OCI-LY7 (cell line): ENCODE measurements at regions not wholly inside any gene's neighbourhood (a gene's known extent, or its start where the extent isn't known, plus 50 kb on each side); places are given as distances from the start of the nearest gene placed in this dataset.

Source experiments
- BruUV-seq: library from RNA; stranded (reverse); fragments of 400-500 nt; replicated peaks from 2 replicates; lab custom pipeline; 2021; lab: Mats Ljungman, UMichigan
- CTCF ChIA-PET: fragments of 300-600 bp; sonication (Branson Sonifier 250); formaldehyde crosslinking; loops from one replicate; lab custom pipeline; 2022; ENCODE audit warnings: antibody characterized with exemption; ENCODE audit not compliant: unreplicated experiment; lab: Charles Lee
- POLR2A ChIA-PET: fragments of 300-600 bp; sonication (Branson Sonifier 250); formaldehyde crosslinking; loops from one replicate; lab custom pipeline; 2022; ENCODE audit warnings: antibody characterized with exemption; lab: Charles Lee
- DNase-seq: peaks from one replicate; pipeline ENCODE4 v3.0.0-alpha.2; 2015; ENCODE audit warnings: low spot score
- H2AFZ ChIP-seq: fragments of 200-600 bp; sonication (generic), shearing (Covaris generic); 2 replicates; pipeline ENCODE4 v1.6.1; 2014; ENCODE audit warnings: mild to moderate bottlenecking, antibody characterized with exemption, low read length, moderate library complexity
- H3K27ac ChIP-seq: fragments of 200-600 bp; sonication (generic); 2 replicates; pipeline ENCODE4 v1.5.1; 2014; ENCODE audit warnings: mixed run types, low read depth, mild to moderate bottlenecking, moderate library complexity, low read length, inconsistent platforms; ENCODE audit not compliant: poor library complexity, severe bottlenecking
- H3K36me3 ChIP-seq: fragments of 200-600 bp; sonication (generic); 2 replicates; pipeline ENCODE4 v1.6.1; 2014; ENCODE audit warnings: mild to moderate bottlenecking, antibody characterized with exemption, low read length, moderate library complexity, mixed read lengths; ENCODE audit not compliant: insufficient read depth
- H3K4me1 ChIP-seq: fragments of 200-600 bp; sonication (generic); 2 replicates; pipeline ENCODE4 v1.5.1; 2014; ENCODE audit warnings: mild to moderate bottlenecking, low read length; ENCODE audit not compliant: insufficient read depth, poor library complexity, severe bottlenecking
- H3K4me2 ChIP-seq: fragments of 200-600 bp; sonication (generic); 2 replicates; pipeline ENCODE4 v1.6.1; 2014; ENCODE audit warnings: mild to moderate bottlenecking, low read length
- H3K4me3 ChIP-seq: fragments of 200-600 bp; sonication (generic); 2 replicates; pipeline ENCODE4 v1.5.1; 2014; ENCODE audit warnings: mild to moderate bottlenecking, low read depth, low read length; ENCODE audit not compliant: poor library complexity, severe bottlenecking
- H3K79me2 ChIP-seq: fragments of 200-600 bp; sonication (generic); 2 replicates; pipeline ENCODE4 v1.6.1; 2016; ENCODE audit warnings: low read depth, mild to moderate bottlenecking, low read length, moderate library complexity, mixed read lengths; ENCODE audit not compliant: insufficient read depth
- H3K9me2 ChIP-seq: fragments of 200-600 bp; sonication (generic); 2 replicates; pipeline ENCODE4 v1.6.1; 2016; ENCODE audit warnings: mild to moderate bottlenecking, low read length, mixed read lengths; ENCODE audit not compliant: insufficient read depth
- H3K9me3 ChIP-seq: fragments of 200-600 bp; sonication (generic); 2 replicates; pipeline ENCODE4 v1.6.1; 2014; ENCODE audit warnings: mild to moderate bottlenecking, mixed run types, low read length, mixed read lengths
- H4K20me1 ChIP-seq: fragments of 200-600 bp; sonication (generic); 2 replicates; pipeline ENCODE4 v1.6.1; 2014; ENCODE audit warnings: mild to moderate bottlenecking, antibody characterized with exemption, low read length, moderate library complexity, mixed read lengths; ENCODE audit not compliant: insufficient read depth
- EZH2phosphoT487 ChIP-seq: fragments of 200-600 bp; sonication (generic); IDR thresholded peaks from 2 replicates; pipeline ENCODE4 v1.6.1; 2018; ENCODE audit warnings: low read depth, borderline replicate concordance, mild to moderate bottlenecking, mixed run types, antibody characterized with exemption, low read length, moderate library complexity, mixed read lengths
- intact Hi-C: fragments of 100-400 bp; cut with micrococcal nuclease; formaldehyde crosslinking; loops from one replicate; pipeline ENCODE4 v1.10.0; 2022; ENCODE audit not compliant: unreplicated experiment
- TF ChIP-seq, protein P1 (sequence below): fragments of 200-600 bp; sonication (generic); conservative IDR thresholded peaks from 2 replicates; pipeline ENCODE4 v1.5.1; 2014; ENCODE audit warnings: mild to moderate bottlenecking, antibody characterized with exemption, low read length, moderate library complexity, mixed read lengths

GRCh38 chr1:83694449-83694848 is 304.5 kb downstream of the TTLL7 start:
- POLR2A ChIA-PET = interaction anchor here (0.5 to 0.6 kb wide), 2 partner anchors 47 to 117 kb away, joined by 3 read pairs; no protein-coding TSS in a partner anchor
- peak overlapping the region; percentile 100 for H2AFZ ChIP-seq
- no TSS peak for BruUV-seq

DNA sequence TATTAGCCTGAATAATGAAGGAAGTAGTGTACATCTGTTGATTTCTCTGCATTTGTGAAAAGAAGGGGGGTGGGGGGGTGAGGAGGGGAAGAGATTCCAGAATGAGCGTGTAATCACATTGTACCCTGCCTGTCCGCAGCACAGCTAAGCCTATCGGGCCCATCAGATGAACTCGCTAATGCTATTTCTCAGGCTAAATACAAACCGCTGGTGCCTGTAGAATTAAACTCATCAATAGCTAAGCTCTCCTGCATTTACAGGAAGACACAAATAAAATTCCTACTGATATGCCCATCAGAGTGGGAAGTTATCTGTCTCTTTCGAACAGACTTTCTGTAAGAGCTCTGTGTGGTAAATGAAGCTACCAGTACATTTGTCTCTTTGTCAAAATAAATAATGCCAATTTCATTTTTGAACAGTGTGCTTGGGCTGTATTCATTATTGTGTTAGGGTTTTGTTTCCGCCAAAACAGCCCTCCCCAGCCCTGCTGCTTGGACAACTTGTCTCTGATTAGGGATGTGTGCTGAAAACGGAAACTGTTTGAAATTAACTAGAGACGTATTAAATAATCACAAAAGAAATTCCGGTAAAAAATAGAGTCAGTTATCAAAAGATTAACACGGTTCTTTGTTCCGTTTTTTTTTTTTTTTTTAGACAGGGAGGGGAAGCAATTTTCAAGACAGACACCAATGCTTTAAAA is 305.4 kb downstream of the TTLL7 start:
- H3K36me3 ChIP-seq = no peaks in the 10 kb centered on the region
- intact Hi-C loops = no loop called here
- H3K4me3 ChIP-seq = peak overlapping the region; percentile 50
- peak; percentile 20 for DNase-seq
- H3K27ac ChIP-seq = peak overlapping the region; percentile 21
- peak overlapping the region; percentile 100 for H2AFZ ChIP-seq
- no peaks in the 10 kb centered on the region for H4K20me1 ChIP-seq
- H3K4me2 ChIP-seq = peak overlapping the region; percentile 80
- ChIA-PET CTCF (no interaction called here), POLR2A (interaction anchor here (0.6 to 1.0 kb wide), 5 partner anchors 12 to 70 kb away, joined by 3 to 4 read pairs (median 4); no protein-coding TSS in a partner anchor)
- peaks cover 35% of the 10 kb centered on the region for H3K4me1 ChIP-seq
- H3K9me3 ChIP-seq = no peaks in the 10 kb centered on the region
- no TSS peak for BruUV-seq
- H3K79me2 ChIP-seq = no peaks in the 10 kb centered on the region
- H3K9me2 ChIP-seq = no peaks in the 10 kb centered on the region
- TF ChIP-seq, protein P1, sequence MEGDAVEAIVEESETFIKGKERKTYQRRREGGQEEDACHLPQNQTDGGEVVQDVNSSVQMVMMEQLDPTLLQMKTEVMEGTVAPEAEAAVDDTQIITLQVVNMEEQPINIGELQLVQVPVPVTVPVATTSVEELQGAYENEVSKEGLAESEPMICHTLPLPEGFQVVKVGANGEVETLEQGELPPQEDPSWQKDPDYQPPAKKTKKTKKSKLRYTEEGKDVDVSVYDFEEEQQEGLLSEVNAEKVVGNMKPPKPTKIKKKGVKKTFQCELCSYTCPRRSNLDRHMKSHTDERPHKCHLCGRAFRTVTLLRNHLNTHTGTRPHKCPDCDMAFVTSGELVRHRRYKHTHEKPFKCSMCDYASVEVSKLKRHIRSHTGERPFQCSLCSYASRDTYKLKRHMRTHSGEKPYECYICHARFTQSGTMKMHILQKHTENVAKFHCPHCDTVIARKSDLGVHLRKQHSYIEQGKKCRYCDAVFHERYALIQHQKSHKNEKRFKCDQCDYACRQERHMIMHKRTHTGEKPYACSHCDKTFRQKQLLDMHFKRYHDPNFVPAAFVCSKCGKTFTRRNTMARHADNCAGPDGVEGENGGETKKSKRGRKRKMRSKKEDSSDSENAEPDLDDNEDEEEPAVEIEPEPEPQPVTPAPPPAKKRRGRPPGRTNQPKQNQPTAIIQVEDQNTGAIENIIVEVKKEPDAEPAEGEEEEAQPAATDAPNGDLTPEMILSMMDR = no peak
- TF ChIP-seq EZH2phosphoT487 = no peak

More at GRCh38 chr1:83694449-83694848, 304.5 kb downstream of the TTLL7 start:
- peak overlapping the region; percentile 80 for H3K4me2 ChIP-seq
- no peaks in the 10 kb centered on the region for H3K9me3 ChIP-seq
- H3K27ac ChIP-seq = no peak overlapping the region
- DNase-seq = peak; percentile 20
- CTCF ChIA-PET = no interaction called here
- no peaks in the 10 kb centered on the region for H3K36me3 ChIP-seq
- no peaks in the 10 kb centered on the region for H3K9me2 ChIP-seq
- H4K20me1 ChIP-seq = no peaks in the 10 kb centered on the region
- intact Hi-C loops = no loop called here
- peaks cover 35% of the 10 kb centered on the region for H3K4me1 ChIP-seq
- peak overlapping the region; percentile 50 for H3K4me3 ChIP-seq
- no peaks in the 10 kb centered on the region for H3K79me2 ChIP-seq
- no peak for TF ChIP-seq EZH2phosphoT487
- TF ChIP-seq, protein P1 = no peak
